Lung (tissue), 11 donors: ENCODE measurements at regions not wholly inside any gene's neighbourhood (a gene's known extent, or its start where the extent isn't known, plus 50 kb on each side); places are given as distances from the start of the nearest gene placed in this dataset.

Experiments used
- ATAC-seq: fragments of 200-7000 bp; cut with Tn5 transposase; one replicate; pipeline ENCODE4 v1.9.1; 2020; ENCODE audit warnings: moderate number of reproducible peaks; ENCODE audit not compliant: insufficient read depth, low FRiP score
- DNase-seq, 3 donors: peaks; one replicate each; pipeline ENCODE4 v3.0.0-alpha.2; 2013 to 2017
- H3K27ac ChIP-seq, 2 donors: one replicate each; pipeline ENCODE4 v1.5.1; 2013; ENCODE audit warnings: mild to moderate bottlenecking in 2 of 2, moderate library complexity in 2 of 2, control low read depth in 1 of 2, inconsistent platforms in 1 of 2, low read depth in 1 of 2, low read length in 1 of 2
- H3K27me3 ChIP-seq, 3 donors: one replicate each; pipeline ENCODE4 v1.5.1; 2013; ENCODE audit warnings: low read length in 2 of 3; ENCODE audit not compliant: control insufficient read depth in 3 of 3, insufficient read depth in 3 of 3
- H3K36me3 ChIP-seq, 4 donors: one replicate each; pipeline ENCODE4 v1.5.1; 2013; ENCODE audit warnings: low read length in 4 of 4, mild to moderate bottlenecking in 1 of 4, moderate library complexity in 1 of 4; ENCODE audit not compliant: control insufficient read depth in 4 of 4, insufficient read depth in 4 of 4
- H3K4me1 ChIP-seq, 5 donors: one replicate each; pipeline ENCODE4 v1.5.1; 2013; ENCODE audit warnings: low read length in 5 of 5, mild to moderate bottlenecking in 2 of 5, moderate library complexity in 1 of 5; ENCODE audit not compliant: control insufficient read depth in 5 of 5, insufficient read depth in 5 of 5
- H3K4me3 ChIP-seq: one replicate; pipeline ENCODE4 v1.5.1; 2013; ENCODE audit warnings: mild to moderate bottlenecking, control low read depth, moderate library complexity
- H3K9ac ChIP-seq, 2 donors: one replicate each; pipeline ENCODE4 v1.5.1; 2013; ENCODE audit warnings: low read length in 2 of 2, control low read depth in 1 of 2; ENCODE audit not compliant: insufficient read depth in 1 of 2
- H3K9me3 ChIP-seq, 4 donors: one replicate each; pipeline ENCODE4 v1.5.1; 2013; ENCODE audit warnings: low read length in 3 of 4, mild to moderate bottlenecking in 1 of 4, moderate library complexity in 1 of 4; ENCODE audit not compliant: control insufficient read depth in 4 of 4, insufficient read depth in 3 of 4
- CTCF ChIP-seq: IDR thresholded peaks from 2 replicates; pipeline ENCODE4 v1.5.1; 2012; ENCODE audit warnings: mild to moderate bottlenecking; ENCODE audit errors: control extremely low read depth, extremely low read depth
- WGBS, 2 donors: extraction: QIAGEN DNeasy Blood & Tissue Kit; methylation state at CpG; one replicate each; pipeline ENCODE4 v1.1.7; 2013; 5-methylcytosine and 5-hydroxymethylcytosine counted together
- donor health status: control.
- donor health status: control.
- donor health status: Bipolar disorder and iron deficiency.
- donor health status: healthy.
- donor health status: DM: yes; HTN: yes; CAD: no.

DNA sequence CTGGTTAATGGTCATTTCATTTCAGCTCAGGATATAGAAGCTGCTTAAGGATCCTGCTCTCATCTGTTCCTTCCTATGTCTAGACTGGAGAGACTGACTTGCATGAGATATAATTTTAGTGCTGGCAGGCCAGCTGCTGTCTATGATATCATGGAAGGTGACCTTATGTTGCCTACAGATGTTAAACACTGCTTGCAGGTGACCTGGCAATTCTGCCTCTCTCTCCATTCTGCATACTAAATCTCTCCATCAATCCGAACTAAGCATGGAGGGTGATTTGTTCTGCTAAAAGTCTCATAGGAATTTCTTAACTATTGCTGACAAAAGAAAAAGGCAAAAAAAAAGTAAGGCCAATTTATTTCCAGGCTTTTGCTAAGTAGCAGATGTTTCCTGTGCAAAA lies 81.0 kb downstream of the CCNA1 start:
- ATAC-seq (no peak), DNase-seq (no peak)
- 59 to 71% methylated on average over 1 of the region's 1 CpG for WGBS, 2 donors
- TF ChIP-seq CTCF = no peak
- H3K27ac ChIP-seq = no peak overlapping the region
- H3K9ac ChIP-seq = no peak overlapping the region
- no peak overlapping the region for H3K4me3 ChIP-seq
- no peaks in the 10 kb centered on the region for H3K4me1 ChIP-seq
- H3K9me3 ChIP-seq = no peaks in the 10 kb centered on the region
- no peaks in the 10 kb centered on the region for H3K36me3 ChIP-seq
- H3K27me3 ChIP-seq = no peaks in the 10 kb centered on the region

- Histone ChIP-seq H3K4me1 (no peaks in the 10 kb centered on the region), H3K9me3 (no peaks in the 10 kb centered on the region), H3K9ac (no peak overlapping the region), H3K27ac (no peak overlapping the region), H3K36me3 (no peaks in the 10 kb centered on the region), H3K4me3 (no peak overlapping the region), H3K27me3 (no peaks in the 10 kb centered on the region)
- TF ChIP-seq CTCF = no peak
- DNase-seq (no peak), ATAC-seq (no peak)
- 90 to 96% methylated on average over 4 of the region's 4 CpGs for WGBS, 2 donors
Observed at GRCh38 chr13:36515466-36515865, 83.2 kb downstream of the CCNA1 start.

GRCh38 chr13:36516225-36516624 lies 83.9 kb downstream of the CCNA1 start:
- Histone ChIP-seq H3K27me3 (no peaks in the 10 kb centered on the region), H3K4me1 (no peaks in the 10 kb centered on the region), H3K27ac (no peak overlapping the region), H3K4me3 (no peak overlapping the region), H3K9me3 (no peaks in the 10 kb centered on the region), H3K9ac (no peak overlapping the region), H3K36me3 (no peaks in the 10 kb centered on the region)
- no peak for TF ChIP-seq CTCF
- 50 to 66% methylated on average over 2 of the region's 2 CpGs for WGBS, 2 donors
- ATAC-seq = no peak
- no peak for DNase-seq

DNA sequence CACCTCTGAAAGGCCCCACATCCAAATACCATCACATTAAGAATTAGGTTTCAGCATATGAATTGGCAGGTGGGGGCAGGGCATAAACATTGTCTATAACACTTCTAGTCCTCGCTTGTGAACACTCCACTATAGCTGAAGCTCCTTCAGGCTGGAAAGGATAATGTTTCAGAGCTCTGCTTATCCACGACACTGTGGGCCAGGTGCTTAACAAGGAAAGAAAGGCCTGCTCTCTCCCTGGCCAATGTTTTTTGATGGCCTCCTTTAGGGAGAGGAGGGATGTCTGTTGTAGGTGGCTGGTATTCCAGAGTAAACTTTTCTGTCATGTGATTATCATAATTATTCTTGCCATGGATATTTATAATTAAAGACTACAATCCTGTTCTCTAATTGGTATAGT lies 86.4 kb downstream of the CCNA1 start:
- Histone ChIP-seq H3K9me3 (no peaks in the 10 kb centered on the region), H3K27me3 (no peaks in the 10 kb centered on the region), H3K36me3 (no peaks in the 10 kb centered on the region), H3K27ac (no peak overlapping the region), H3K4me3 (no peak overlapping the region), H3K9ac (no peak overlapping the region), H3K4me1 (no peaks in the 10 kb centered on the region)
- no peak for DNase-seq
- ATAC-seq = no peak
- 79 to 82% methylated on average over 2 of the region's 2 CpGs for WGBS, 2 donors
- no peak for TF ChIP-seq CTCF
